Ovary (tissue), 7 donors: ENCODE measurements at regions not wholly inside any gene's neighbourhood (a gene's known extent, or its start where the extent isn't known, plus 50 kb on each side); places are given as distances from the start of the nearest gene placed in this dataset.
"Not testable (repeated sequence)": the region's sequence is repeated elsewhere in the genome, so short reads cannot be mapped to it uniquely, and the experiment has no call there.

Experiments
- DNase-seq, 5 donors: peaks; one replicate each; pipeline ENCODE4 v3.0.0-alpha.2; 2019 to 2020
- H3K27ac ChIP-seq, 2 donors: fragments of 200-600 bp; one replicate each; pipeline versions ENCODE4 v1.5.1 to v1.8.0; 2019 to 2022
- H3K27me3 ChIP-seq: fragments of 200-600 bp; one replicate; pipeline ENCODE4 v1.8.0; 2022
- H3K36me3 ChIP-seq: fragments of 200-600 bp; sonication (generic); one replicate; pipeline ENCODE4 v1.5.1; 2019
- H3K4me1 ChIP-seq: one replicate; pipeline ENCODE4 v1.8.1; 2013; ENCODE audit warnings: mild to moderate bottlenecking, moderate library complexity; ENCODE audit not compliant: insufficient read depth
- H3K4me3 ChIP-seq: fragments of 200-600 bp; sonication (generic); one replicate; pipeline ENCODE4 v1.5.1; 2017
- H3K9me3 ChIP-seq, 2 donors: fragments of 200-600 bp in 1 of 2; sonication (generic) in 1 of 2; one replicate each; pipeline versions ENCODE4 v1.5.1 to v1.8.1; 2013 to 2019; ENCODE audit warnings: mild to moderate bottlenecking in 1 of 2, moderate library complexity in 1 of 2
- CTCF ChIP-seq, 3 donors: fragments of 450-650 bp in 2 of 3; fragments of 200-600 bp in 1 of 3; IDR thresholded peaks; one replicate each; pipeline versions ENCODE4 v1.5.1 to v1.8.0; 2016 to 2022; ENCODE audit warnings: antibody characterized with exemption in 3 of 3, mild to moderate bottlenecking in 1 of 3
- EP300 ChIP-seq: sonication (generic); formaldehyde crosslinking; IDR thresholded peaks from one replicate; pipeline ENCODE4 v1.6.1; 2017; ENCODE audit warnings: antibody characterized with exemption
- POLR2A ChIP-seq: fragments of 450-650 bp; IDR thresholded peaks from one replicate; pipeline ENCODE4 v1.6.1; 2017; ENCODE audit warnings: antibody characterized with exemption, mild to moderate bottlenecking, moderate library complexity
- WGBS, 3 donors: extraction: QIAGEN DNeasy Blood & Tissue Kit in 1 of 3; methylation state at CpG; one replicate each; pipeline versions ENCODE4 v1.1.5 to v1.1.7; 2013 to 2017; 5-methylcytosine and 5-hydroxymethylcytosine counted together
- intact Hi-C, 4 donors: fragments of 100-400 bp; cut with DNase I; formaldehyde crosslinking; loops; one replicate each; pipeline versions ENCODE4 v1.11.0 to v1.15.1; 2022 to 2023
- donor health status: DM: no; HTN: no; CAD: no; lungs with moderate emphysema.
- donor health status: DM: no; HTN: no; CAD: no.
- donor health status: Bipolar disorder and iron deficiency.
- donor health status: DM: no; HTN: no; CAD: no.
- donor health status: DM: yes; HTN: yes; CAD: no.

GRCh38 chr12:75792687-75793086 lies 238.9 kb downstream of the PHLDA1 start:
- DNase-seq: no peak
- intact Hi-C loops: no loop called here

GRCh38 chr12:75790219-75790618 lies 241.4 kb downstream of the PHLDA1 start:
- no peak overlapping the region for H3K4me3 ChIP-seq
- no peak overlapping the region for H3K27ac ChIP-seq
- intact Hi-C loops: no loop called here
- no peaks in the 10 kb centered on the region for H3K27me3 ChIP-seq
- no peak for DNase-seq
- TF ChIP-seq POLR2A: no peak
- TF ChIP-seq EP300: no peak
- TF ChIP-seq CTCF (IDR thresholded peaks at IDR 0.05): no peak
- no peaks in the 10 kb centered on the region for H3K9me3 ChIP-seq
- H3K4me1 ChIP-seq: no peaks in the 10 kb centered on the region
- no peaks in the 10 kb centered on the region for H3K36me3 ChIP-seq

More at GRCh38 chr12:75792687-75793086, 238.9 kb downstream of the PHLDA1 start:
- Histone ChIP-seq H3K9me3 (no peaks in the 10 kb centered on the region), H3K4me3 (no peak overlapping the region), H3K36me3 (no peaks in the 10 kb centered on the region), H3K27ac (no peak overlapping the region), H3K27me3 (no peaks in the 10 kb centered on the region), H3K4me1 (no peaks in the 10 kb centered on the region)
- 0% methylated on average over 1 of the region's 1 CpG for WGBS, 3 donors
- no peak for TF ChIP-seq POLR2A
- TF ChIP-seq EP300: no peak

- H3K4me3 ChIP-seq, H3K9me3 ChIP-seq, H3K27ac ChIP-seq, H3K4me1 ChIP-seq, H3K36me3 ChIP-seq, DNase-seq, intact Hi-C loops, H3K27me3 ChIP-seq: not testable (repeated sequence)
- 95 to 100% (median 97%) methylated on average over 2 of the region's 2 CpGs for WGBS, 3 donors
These were observed 244.4 kb downstream of the PHLDA1 start for GRCh38 chr12:75787146-75787545.

- TF ChIP-seq EP300: no peak
- TF ChIP-seq POLR2A: no peak
- no peak for TF ChIP-seq CTCF (IDR thresholded peaks at IDR 0.05)
- DNase-seq: no peak
- Histone ChIP-seq H3K27me3 (no peaks in the 10 kb centered on the region), H3K27ac (no peak overlapping the region), H3K9me3 (no peaks in the 10 kb centered on the region), H3K36me3 (no peaks in the 10 kb centered on the region), H3K4me3 (no peak overlapping the region), H3K4me1 (peaks cover 4% of the 10 kb centered on the region)
- WGBS, 3 donors: 95 to 96% (median 96%) methylated on average over 3 of the region's 3 CpGs
- intact Hi-C loops: no loop called here
These were observed 245.5 kb downstream of the PHLDA1 start for GRCh38 chr12:75786070-75786469.

- no peak for TF ChIP-seq POLR2A
- no peak for TF ChIP-seq CTCF (IDR thresholded peaks at IDR 0.05)
- TF ChIP-seq EP300: no peak
- Histone ChIP-seq H3K4me1 (peaks cover 6% of the 10 kb centered on the region), H3K27ac (no peak overlapping the region), H3K4me3 (no peak overlapping the region), H3K9me3 (no peaks in the 10 kb centered on the region), H3K27me3 (no peaks in the 10 kb centered on the region), H3K36me3 (no peaks in the 10 kb centered on the region)
- DNase-seq: no peak
- WGBS, 3 donors: 64 to 79% (median 70%) methylated on average over 2 of the region's 2 CpGs
- intact Hi-C loops: no loop called here
These were observed 247.0 kb downstream of the PHLDA1 start for GRCh38 chr12:75784591-75784990.
